Myocyte (in vitro differentiated cells): ENCODE measurements at regions not wholly inside any gene's neighbourhood (a gene's known extent, or its start where the extent isn't known, plus 50 kb on each side); places are given as distances from the start of the nearest gene placed in this dataset.
"Not testable (repeated sequence)": the region's sequence is repeated elsewhere in the genome, so short reads cannot be mapped to it uniquely, and the experiment has no call there.

Experiments
- DNase-seq: peaks from one replicate; pipeline ENCODE4 v3.0.0-alpha.2; 2012; ENCODE audit warnings: low read depth

GRCh38 chr12:90829044-90829443, 125.9 kb downstream of the CCER1 start:
- DNase-seq, result no peak

GRCh38 chr12:90828621-90829020, 126.4 kb downstream of the CCER1 start:
- DNase-seq, result no peak

GRCh38 chr12:90827567-90827966, 127.4 kb downstream of the CCER1 start:
- DNase-seq, result no peak

- DNase-seq, result peak; percentile 65
Observed at GRCh38 chr12:90826036-90826435, 128.9 kb downstream of the CCER1 start.

- DNase-seq, result no peak
Observed at GRCh38 chr12:90823859-90824258, 131.1 kb downstream of the CCER1 start.

GRCh38 chr12:90819709-90820108, 135.3 kb downstream of the CCER1 start:
- no peak for DNase-seq

GRCh38 chr12:90816353-90817089, 138.5 kb downstream of the CCER1 start:
- DNase-seq, result no peak

- no peak for DNase-seq
Observed at GRCh38 chr12:90809940-90810339, 145.0 kb downstream of the CCER1 start.

- DNase-seq, result no peak
Observed at GRCh38 chr12:90808568-90808967, 146.4 kb downstream of the CCER1 start.

- DNase-seq, result no peak
Observed at GRCh38 chr12:90802727-90803126, 152.2 kb downstream of the CCER1 start.

GRCh38 chr12:90801776-90802175, 153.2 kb downstream of the CCER1 start:
- no peak for DNase-seq

- no peak for DNase-seq
Observed at GRCh38 chr12:90794212-90794611, 160.8 kb downstream of the CCER1 start.

GRCh38 chr12:90792718-90793117, 162.3 kb downstream of the CCER1 start:
- not testable (repeated sequence) for DNase-seq

- DNase-seq, result no peak
Observed at GRCh38 chr12:90791445-90791844, 163.5 kb downstream of the CCER1 start.

- no peak for DNase-seq
Observed at GRCh38 chr12:90790747-90791146, 164.2 kb downstream of the CCER1 start.

- peak; percentile 26 for DNase-seq
Observed at GRCh38 chr12:90773491-90773890, 181.5 kb downstream of the CCER1 start.

GRCh38 chr12:90770861-90771260, 184.1 kb downstream of the CCER1 start:
- DNase-seq, result no peak

- no peak for DNase-seq
Observed at GRCh38 chr12:90757957-90758356, 197.0 kb downstream of the CCER1 start.

- DNase-seq, result no peak
Observed at GRCh38 chr12:90745211-90745610, 209.8 kb downstream of the CCER1 start.

GRCh38 chr12:90741611-90742010, 213.4 kb downstream of the CCER1 start:
- peak; percentile 45 for DNase-seq

- peak; percentile 32 for DNase-seq
Observed at GRCh38 chr12:90729736-90730135, 225.2 kb downstream of the CCER1 start.

GRCh38 chr12:90712671-90713070, 242.3 kb downstream of the CCER1 start:
- no peak for DNase-seq

- no peak for DNase-seq
Observed at GRCh38 chr12:90710711-90711110, 244.3 kb downstream of the CCER1 start.

- DNase-seq, result no peak
Observed at GRCh38 chr12:90706036-90706435, 248.9 kb downstream of the CCER1 start.
